ENCODE measurements at regions not wholly inside any gene's neighbourhood (a gene's known extent, or its start where the extent isn't known, plus 50 kb on each side); places are given as distances from the start of the nearest gene placed in this dataset.

DNA sequence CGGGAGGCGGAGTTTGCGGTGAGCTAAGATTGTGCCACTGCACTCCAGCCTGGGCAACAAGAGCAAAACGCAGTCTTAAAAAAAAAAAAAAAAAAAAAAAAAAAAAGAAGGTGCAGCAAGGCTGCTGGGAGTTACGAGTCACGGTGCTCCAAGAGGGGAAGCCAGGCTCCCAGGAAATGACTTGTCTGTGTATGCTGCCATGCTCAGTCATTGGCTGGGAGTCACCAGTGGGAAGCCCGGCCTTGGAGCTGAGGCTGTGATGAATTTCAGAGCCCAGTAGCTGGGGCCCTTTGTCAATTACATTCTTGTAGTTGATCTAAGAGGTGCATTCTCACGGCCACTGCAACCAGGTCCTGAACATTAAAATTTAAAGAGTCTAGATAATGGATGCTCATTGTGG is 1105.1 kb upstream of the TENM3 start:
- CTCF ChIA-PET: no interaction called here
- Histone ChIP-seq H3K9me3 (ENCODE audit: low read depth, low read length, poor library complexity, severe bottlenecking) (no peaks in the 10 kb centered on the region), H3K4me3 (ENCODE audit: low read depth, low read length, poor library complexity, severe bottlenecking) (no peak overlapping the region), H3K36me3 (ENCODE audit: insufficient read depth, low read length, poor library complexity, severe bottlenecking) (no peaks in the 10 kb centered on the region), H3K27me3 (replicated peaks; ENCODE audit: insufficient read depth, low read depth, low read length, poor library complexity) (peaks cover 25% of the 10 kb centered on the region), H3K27ac (ENCODE audit: low read depth, low read length, poor library complexity, severe bottlenecking) (no peak overlapping the region), H3K4me1 (ENCODE audit: insufficient read depth, low read length, poor library complexity, severe bottlenecking) (no peaks in the 10 kb centered on the region)
- POLR2A ChIA-PET (ENCODE audit: low non-redundant PET): no interaction called here
- intact Hi-C loops (cut with micrococcal nuclease; ENCODE audit: unreplicated experiment): no loop called here
- DNase-seq (ENCODE audit: low spot score): no peak
- no peak for TF ChIP-seq EZH2 (IDR thresholded peaks at IDR 0.05; ENCODE audit: borderline replicate concordance, low read depth, low read length, poor library complexity, severe bottlenecking)
- BruUV-seq (replicated peaks): no TSS peak

DNA sequence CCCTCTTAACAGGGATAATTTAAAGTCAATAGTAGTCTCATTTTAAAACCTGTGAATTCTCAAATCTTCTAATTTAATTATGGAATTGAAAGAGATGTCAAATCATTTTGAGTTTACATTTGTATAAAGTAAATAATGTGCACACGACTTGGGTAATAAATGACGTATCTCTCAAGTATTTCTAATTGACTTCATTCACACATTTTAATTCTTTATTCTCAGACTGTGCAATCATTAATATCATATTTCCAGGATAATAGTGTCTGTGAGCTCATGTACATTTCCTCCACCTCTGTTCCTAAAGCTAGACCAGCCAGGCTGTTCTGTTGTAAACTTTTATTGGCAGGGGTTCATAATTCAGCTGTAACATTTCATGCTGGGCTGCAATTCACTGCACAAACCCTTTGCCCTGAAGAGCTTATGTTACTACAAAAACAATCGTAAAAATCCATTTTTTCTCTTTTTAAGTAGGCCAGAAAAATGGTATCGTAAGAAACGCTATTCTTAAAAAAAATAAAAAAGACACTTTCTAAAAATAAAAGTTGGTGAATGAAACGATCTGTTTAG is 1103.1 kb upstream of the TENM3 start:
- peak; percentile 3 for DNase-seq (ENCODE audit: low spot score)
- Histone ChIP-seq H3K36me3 (ENCODE audit: insufficient read depth, low read length, poor library complexity, severe bottlenecking) (no peaks in the 10 kb centered on the region), H3K4me1 (ENCODE audit: insufficient read depth, low read length, poor library complexity, severe bottlenecking) (no peaks in the 10 kb centered on the region), H3K9me3 (ENCODE audit: low read depth, low read length, poor library complexity, severe bottlenecking) (no peaks in the 10 kb centered on the region), H3K27ac (ENCODE audit: low read depth, low read length, poor library complexity, severe bottlenecking) (no peak overlapping the region), H3K4me3 (ENCODE audit: low read depth, low read length, poor library complexity, severe bottlenecking) (no peak overlapping the region), H3K27me3 (replicated peaks; ENCODE audit: insufficient read depth, low read depth, low read length, poor library complexity) (peaks cover 26% of the 10 kb centered on the region)
- ChIA-PET CTCF (no interaction called here), POLR2A (ENCODE audit: low non-redundant PET) (no interaction called here)
- TF ChIP-seq EZH2 (IDR thresholded peaks at IDR 0.05; ENCODE audit: borderline replicate concordance, low read depth, low read length, poor library complexity, severe bottlenecking): no peak
- TF ChIP-seq, protein P1, sequence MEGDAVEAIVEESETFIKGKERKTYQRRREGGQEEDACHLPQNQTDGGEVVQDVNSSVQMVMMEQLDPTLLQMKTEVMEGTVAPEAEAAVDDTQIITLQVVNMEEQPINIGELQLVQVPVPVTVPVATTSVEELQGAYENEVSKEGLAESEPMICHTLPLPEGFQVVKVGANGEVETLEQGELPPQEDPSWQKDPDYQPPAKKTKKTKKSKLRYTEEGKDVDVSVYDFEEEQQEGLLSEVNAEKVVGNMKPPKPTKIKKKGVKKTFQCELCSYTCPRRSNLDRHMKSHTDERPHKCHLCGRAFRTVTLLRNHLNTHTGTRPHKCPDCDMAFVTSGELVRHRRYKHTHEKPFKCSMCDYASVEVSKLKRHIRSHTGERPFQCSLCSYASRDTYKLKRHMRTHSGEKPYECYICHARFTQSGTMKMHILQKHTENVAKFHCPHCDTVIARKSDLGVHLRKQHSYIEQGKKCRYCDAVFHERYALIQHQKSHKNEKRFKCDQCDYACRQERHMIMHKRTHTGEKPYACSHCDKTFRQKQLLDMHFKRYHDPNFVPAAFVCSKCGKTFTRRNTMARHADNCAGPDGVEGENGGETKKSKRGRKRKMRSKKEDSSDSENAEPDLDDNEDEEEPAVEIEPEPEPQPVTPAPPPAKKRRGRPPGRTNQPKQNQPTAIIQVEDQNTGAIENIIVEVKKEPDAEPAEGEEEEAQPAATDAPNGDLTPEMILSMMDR (conservative IDR thresholded peaks at IDR 0.05; ENCODE audit: low read depth, low read length): no peak
- no TSS peak for BruUV-seq (replicated peaks)
- intact Hi-C loops (cut with micrococcal nuclease; ENCODE audit: unreplicated experiment): loop anchor here (5.0 to 10.0 kb wide), 3 partner anchors 475 to 1785 kb away; no protein-coding TSS in a partner anchor

DNA sequence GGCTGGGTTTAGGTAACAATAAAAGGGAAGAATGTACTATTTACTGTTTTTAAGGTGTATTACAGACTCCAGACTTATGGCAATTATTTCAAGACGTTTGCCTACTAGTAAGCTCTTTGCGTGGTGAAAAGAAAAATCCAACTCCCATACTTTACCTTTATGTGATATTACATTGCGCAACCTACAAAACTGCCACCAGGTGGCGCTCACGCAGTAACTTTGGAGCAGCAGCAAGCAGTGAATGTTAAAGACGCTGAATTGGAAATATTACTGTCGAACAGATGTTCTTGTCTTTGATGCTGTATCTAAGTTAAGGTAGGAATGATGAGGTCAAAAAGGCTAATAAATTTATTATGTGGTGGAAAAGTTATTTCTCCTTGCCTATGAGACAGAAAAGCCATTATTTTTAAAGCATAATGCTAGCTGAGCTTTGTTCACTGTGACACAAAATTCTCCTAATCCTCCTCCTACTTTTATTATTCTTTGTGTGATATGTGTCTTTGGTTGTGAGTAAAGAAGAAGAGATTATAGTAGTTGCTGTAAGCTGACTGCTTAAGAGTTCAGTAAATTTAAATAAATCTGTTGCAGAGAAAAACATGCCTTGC is 1099.8 kb upstream of the TENM3 start:
- no peak for TF ChIP-seq EZH2 (IDR thresholded peaks at IDR 0.05; ENCODE audit: borderline replicate concordance, low read depth, low read length, poor library complexity, severe bottlenecking)
- TF ChIP-seq, protein P1 (conservative IDR thresholded peaks at IDR 0.05; ENCODE audit: low read depth, low read length): peak; percentile 92
- no peaks in the 10 kb centered on the region for H3K9me3 ChIP-seq (ENCODE audit: low read depth, low read length, poor library complexity, severe bottlenecking)
- peaks cover 24% of the 10 kb centered on the region for H3K27me3 ChIP-seq (replicated peaks; ENCODE audit: insufficient read depth, low read depth, low read length, poor library complexity)
- intact Hi-C loops (cut with micrococcal nuclease; ENCODE audit: unreplicated experiment): loop anchor here (1.0 to 10.0 kb wide), 4 partner anchors 385 to 1781 kb away; no protein-coding TSS in a partner anchor
- H3K4me1 ChIP-seq (ENCODE audit: insufficient read depth, low read length, poor library complexity, severe bottlenecking): no peaks in the 10 kb centered on the region
- ChIA-PET CTCF (interaction anchor here (0.5 to 1.3 kb wide), 3 partner anchors 385 to 1768 kb away, joined by 5 to 9 read pairs (median 7); no protein-coding TSS in a partner anchor), POLR2A (ENCODE audit: low non-redundant PET) (no interaction called here)
- peak; percentile 79 for DNase-seq (ENCODE audit: low spot score)
- H3K4me3 ChIP-seq (ENCODE audit: low read depth, low read length, poor library complexity, severe bottlenecking): no peak overlapping the region
- no peak overlapping the region for H3K27ac ChIP-seq (ENCODE audit: low read depth, low read length, poor library complexity, severe bottlenecking)
- BruUV-seq (replicated peaks): no TSS peak
- no peaks in the 10 kb centered on the region for H3K36me3 ChIP-seq (ENCODE audit: insufficient read depth, low read length, poor library complexity, severe bottlenecking)
